ENCODE measurements at regions not wholly inside any gene's neighbourhood (a gene's known extent, or its start where the extent isn't known, plus 50 kb on each side); places are given as distances from the start of the nearest gene placed in this dataset.

- Histone ChIP-seq H3K4me1 (ENCODE audit: insufficient read depth) (peaks cover 15% of the 10 kb centered on the region), H3K36me3 (replicated peaks; ENCODE audit: insufficient read depth, low read depth) (no peaks in the 10 kb centered on the region), H3K27me3 (no peaks in the 10 kb centered on the region), H2AFZ (no peak overlapping the region), H3K27ac (no peak overlapping the region), H3K4me3 (no peak overlapping the region), H3K79me2 (no peaks in the 10 kb centered on the region), H3K9me3 (ENCODE audit: low read depth) (no peaks in the 10 kb centered on the region), H3K4me2 (no peak overlapping the region), H3K9me2 (replicated peaks; ENCODE audit: insufficient read depth) (no peaks in the 10 kb centered on the region), H4K20me1 (ENCODE audit: insufficient read depth, poor library complexity, severe bottlenecking) (no peaks in the 10 kb centered on the region)
- WGBS (ENCODE audit: low lambda C conversion rate, missing lambda C conversion rate) = 48% methylated on average over 3 of the region's 3 CpGs
- no peak for DNase-seq (ENCODE audit: low spot score)
- TF ChIP-seq, protein P1, sequence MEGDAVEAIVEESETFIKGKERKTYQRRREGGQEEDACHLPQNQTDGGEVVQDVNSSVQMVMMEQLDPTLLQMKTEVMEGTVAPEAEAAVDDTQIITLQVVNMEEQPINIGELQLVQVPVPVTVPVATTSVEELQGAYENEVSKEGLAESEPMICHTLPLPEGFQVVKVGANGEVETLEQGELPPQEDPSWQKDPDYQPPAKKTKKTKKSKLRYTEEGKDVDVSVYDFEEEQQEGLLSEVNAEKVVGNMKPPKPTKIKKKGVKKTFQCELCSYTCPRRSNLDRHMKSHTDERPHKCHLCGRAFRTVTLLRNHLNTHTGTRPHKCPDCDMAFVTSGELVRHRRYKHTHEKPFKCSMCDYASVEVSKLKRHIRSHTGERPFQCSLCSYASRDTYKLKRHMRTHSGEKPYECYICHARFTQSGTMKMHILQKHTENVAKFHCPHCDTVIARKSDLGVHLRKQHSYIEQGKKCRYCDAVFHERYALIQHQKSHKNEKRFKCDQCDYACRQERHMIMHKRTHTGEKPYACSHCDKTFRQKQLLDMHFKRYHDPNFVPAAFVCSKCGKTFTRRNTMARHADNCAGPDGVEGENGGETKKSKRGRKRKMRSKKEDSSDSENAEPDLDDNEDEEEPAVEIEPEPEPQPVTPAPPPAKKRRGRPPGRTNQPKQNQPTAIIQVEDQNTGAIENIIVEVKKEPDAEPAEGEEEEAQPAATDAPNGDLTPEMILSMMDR (IDR thresholded peaks at IDR 0.05; ENCODE audit: poor library complexity) = no peak
- TF ChIP-seq EZH2 (IDR thresholded peaks at IDR 0.05; ENCODE audit: borderline replicate concordance) (no peak), EZH2phosphoT487 (IDR thresholded peaks at IDR 0.05; ENCODE audit: low read depth, severe bottlenecking, unreplicated experiment) (no peak)
Observed at GRCh38 chr9:89929315-89929672, 324.5 kb downstream of the GADD45G start.

GRCh38 chr9:89929673-89930480, 325.1 kb downstream of the GADD45G start:
- no peaks in the 10 kb centered on the region for H3K27me3 ChIP-seq
- no peak overlapping the region for H2AFZ ChIP-seq
- no peak overlapping the region for H3K27ac ChIP-seq
- DNase-seq (ENCODE audit: low spot score) = no peak
- TF ChIP-seq EZH2phosphoT487 (IDR thresholded peaks at IDR 0.05; ENCODE audit: low read depth, severe bottlenecking, unreplicated experiment) = no peak
- TF ChIP-seq EZH2 (IDR thresholded peaks at IDR 0.05; ENCODE audit: borderline replicate concordance) = no peak
- TF ChIP-seq, protein P1 (IDR thresholded peaks at IDR 0.05; ENCODE audit: poor library complexity) = no peak
- peaks cover 15% of the 10 kb centered on the region for H3K4me1 ChIP-seq (ENCODE audit: insufficient read depth)
- H3K79me2 ChIP-seq = no peaks in the 10 kb centered on the region
- H4K20me1 ChIP-seq (ENCODE audit: insufficient read depth, poor library complexity, severe bottlenecking) = no peaks in the 10 kb centered on the region
- no peaks in the 10 kb centered on the region for H3K36me3 ChIP-seq (replicated peaks; ENCODE audit: insufficient read depth, low read depth)
- H3K4me3 ChIP-seq = no peak overlapping the region
- no peaks in the 10 kb centered on the region for H3K9me2 ChIP-seq (replicated peaks; ENCODE audit: insufficient read depth)
- WGBS (ENCODE audit: low lambda C conversion rate, missing lambda C conversion rate) = 62% methylated on average over 9 of the region's 9 CpGs
- no peak overlapping the region for H3K4me2 ChIP-seq
- no peaks in the 10 kb centered on the region for H3K9me3 ChIP-seq (ENCODE audit: low read depth)

- H3K4me2 ChIP-seq = no peak overlapping the region
- H3K9me2 ChIP-seq (replicated peaks; ENCODE audit: insufficient read depth) = no peaks in the 10 kb centered on the region
- H3K79me2 ChIP-seq = no peaks in the 10 kb centered on the region
- no peaks in the 10 kb centered on the region for H3K4me1 ChIP-seq (ENCODE audit: insufficient read depth)
- H3K9me3 ChIP-seq (ENCODE audit: low read depth) = no peaks in the 10 kb centered on the region
- no peak overlapping the region for H2AFZ ChIP-seq
- no peak overlapping the region for H3K4me3 ChIP-seq
- H3K27ac ChIP-seq = no peak overlapping the region
- no peaks in the 10 kb centered on the region for H3K27me3 ChIP-seq
- WGBS (ENCODE audit: low lambda C conversion rate, missing lambda C conversion rate) = 93% methylated on average over 4 of the region's 4 CpGs
- TF ChIP-seq EZH2phosphoT487 (IDR thresholded peaks at IDR 0.05; ENCODE audit: low read depth, severe bottlenecking, unreplicated experiment) = no peak
- TF ChIP-seq, protein P1 (IDR thresholded peaks at IDR 0.05; ENCODE audit: poor library complexity) = no peak
- TF ChIP-seq EZH2 (IDR thresholded peaks at IDR 0.05; ENCODE audit: borderline replicate concordance) = no peak
- DNase-seq (ENCODE audit: low spot score) = no peak
- H3K36me3 ChIP-seq (replicated peaks; ENCODE audit: insufficient read depth, low read depth) = no peaks in the 10 kb centered on the region
- H4K20me1 ChIP-seq (ENCODE audit: insufficient read depth, poor library complexity, severe bottlenecking) = no peaks in the 10 kb centered on the region
Observed at GRCh38 chr9:89933578-89933977, 328.8 kb downstream of the GADD45G start.

Measured in hepatocyte (in vitro differentiated cells).